ENCODE measurements at regions not wholly inside any gene's neighbourhood (a gene's known extent, or its start where the extent isn't known, plus 50 kb on each side); places are given as distances from the start of the nearest gene placed in this dataset.

GRCh38 chr11:33956611-33957010 lies 64.7 kb upstream of the LMO2 start:
- TF ChIP-seq CTCF (IDR thresholded peaks at IDR 0.05) (no peak), EZH2 (IDR thresholded peaks at IDR 0.05) (no peak)
